EH (cell line): ENCODE measurements at regions not wholly inside any gene's neighbourhood (a gene's known extent, or its start where the extent isn't known, plus 50 kb on each side); places are given as distances from the start of the nearest gene placed in this dataset.

ENCODE experiments used
- DNase-seq: peaks from one replicate; pipeline ENCODE4 v3.0.0-alpha.2; 2015; ENCODE audit warnings: low read depth

DNA sequence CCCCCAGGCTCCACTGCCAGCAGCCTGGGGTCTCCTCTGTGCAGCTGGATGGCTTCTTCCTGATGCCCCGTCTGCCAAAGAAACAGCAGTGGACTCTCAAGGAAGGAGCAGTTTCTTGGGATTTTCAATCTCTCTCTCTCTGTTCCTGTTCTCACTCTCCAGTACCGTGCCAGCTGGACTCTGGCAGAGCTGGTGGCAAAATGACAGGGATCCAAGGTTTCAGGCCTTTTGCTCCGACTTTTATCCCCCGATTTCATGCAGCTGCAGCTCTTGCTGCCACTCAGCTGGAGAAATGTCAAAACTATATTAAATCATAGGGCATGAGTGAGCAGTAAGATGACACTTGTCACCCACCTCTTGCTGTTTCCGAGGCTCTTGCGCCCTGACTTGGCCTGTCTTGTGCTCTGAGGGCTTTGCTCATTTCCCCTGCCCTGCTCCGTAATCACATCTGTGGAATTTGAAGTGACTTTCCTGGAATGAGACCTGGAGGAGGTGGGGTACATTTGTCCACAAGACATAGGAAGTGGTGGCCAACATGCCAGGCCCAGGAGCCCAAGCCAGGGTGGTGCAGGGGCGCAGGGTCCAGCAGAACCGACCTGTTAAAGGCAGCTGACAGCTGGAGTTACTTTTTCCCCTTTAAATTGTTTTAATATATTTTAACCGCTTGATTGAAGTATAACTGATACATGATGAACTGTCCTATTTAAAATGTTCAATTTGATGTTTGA lies 576.2 kb downstream of the PTPRU start:
- DNase-seq = no peak

DNA sequence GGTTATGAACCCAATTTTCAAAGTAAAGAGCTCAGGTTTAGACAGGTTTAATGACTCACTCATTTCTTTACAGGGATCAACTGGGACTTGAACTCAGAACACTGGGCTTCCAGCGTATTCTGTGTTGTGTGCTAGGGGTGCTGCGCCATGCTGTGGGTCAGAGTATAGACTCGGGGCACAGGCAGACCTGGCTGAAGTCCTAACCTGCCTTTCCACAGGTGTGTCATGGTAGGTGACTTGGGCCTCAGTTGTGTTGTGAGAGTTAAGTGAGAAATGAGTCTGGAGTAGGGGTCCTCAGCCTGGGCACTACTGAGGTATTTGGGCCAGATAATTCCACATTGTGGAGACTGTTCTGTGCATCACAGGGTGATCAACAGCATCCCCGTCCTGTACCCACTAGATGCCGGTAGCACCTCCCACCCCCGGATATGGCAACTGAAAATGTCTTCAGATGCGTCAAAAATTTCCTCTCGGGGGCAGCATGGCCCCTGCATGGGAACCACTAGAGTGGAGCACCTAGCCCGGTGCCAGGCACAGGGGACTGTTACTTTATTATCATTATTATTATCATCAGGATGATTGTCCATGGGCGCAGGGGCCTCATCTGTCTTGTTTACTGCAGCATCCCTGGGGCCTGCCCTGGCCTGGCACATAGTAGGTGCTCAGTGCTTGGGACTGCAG lies 575.5 kb downstream of the PTPRU start:
- DNase-seq = no peak

DNA sequence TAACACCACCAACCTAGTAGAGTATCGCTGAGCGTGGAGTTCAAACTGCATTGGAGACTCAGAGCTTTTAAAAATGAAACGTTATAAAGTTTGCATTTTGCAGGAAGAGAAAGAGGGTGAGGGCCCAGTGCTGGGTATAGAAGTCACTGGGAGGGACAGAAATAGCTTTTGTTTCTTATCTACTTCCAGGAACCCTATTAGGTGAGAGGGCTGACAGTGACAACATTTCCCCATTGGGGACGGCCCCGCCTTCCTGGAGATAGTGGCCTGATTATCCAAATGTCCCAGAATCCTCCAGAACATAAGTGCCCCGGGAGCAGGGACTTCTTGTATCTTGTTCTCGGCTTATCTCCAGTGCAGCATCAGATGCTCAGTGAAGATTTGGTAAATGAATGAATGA lies 574.9 kb downstream of the PTPRU start:
- DNase-seq = no peak

DNA sequence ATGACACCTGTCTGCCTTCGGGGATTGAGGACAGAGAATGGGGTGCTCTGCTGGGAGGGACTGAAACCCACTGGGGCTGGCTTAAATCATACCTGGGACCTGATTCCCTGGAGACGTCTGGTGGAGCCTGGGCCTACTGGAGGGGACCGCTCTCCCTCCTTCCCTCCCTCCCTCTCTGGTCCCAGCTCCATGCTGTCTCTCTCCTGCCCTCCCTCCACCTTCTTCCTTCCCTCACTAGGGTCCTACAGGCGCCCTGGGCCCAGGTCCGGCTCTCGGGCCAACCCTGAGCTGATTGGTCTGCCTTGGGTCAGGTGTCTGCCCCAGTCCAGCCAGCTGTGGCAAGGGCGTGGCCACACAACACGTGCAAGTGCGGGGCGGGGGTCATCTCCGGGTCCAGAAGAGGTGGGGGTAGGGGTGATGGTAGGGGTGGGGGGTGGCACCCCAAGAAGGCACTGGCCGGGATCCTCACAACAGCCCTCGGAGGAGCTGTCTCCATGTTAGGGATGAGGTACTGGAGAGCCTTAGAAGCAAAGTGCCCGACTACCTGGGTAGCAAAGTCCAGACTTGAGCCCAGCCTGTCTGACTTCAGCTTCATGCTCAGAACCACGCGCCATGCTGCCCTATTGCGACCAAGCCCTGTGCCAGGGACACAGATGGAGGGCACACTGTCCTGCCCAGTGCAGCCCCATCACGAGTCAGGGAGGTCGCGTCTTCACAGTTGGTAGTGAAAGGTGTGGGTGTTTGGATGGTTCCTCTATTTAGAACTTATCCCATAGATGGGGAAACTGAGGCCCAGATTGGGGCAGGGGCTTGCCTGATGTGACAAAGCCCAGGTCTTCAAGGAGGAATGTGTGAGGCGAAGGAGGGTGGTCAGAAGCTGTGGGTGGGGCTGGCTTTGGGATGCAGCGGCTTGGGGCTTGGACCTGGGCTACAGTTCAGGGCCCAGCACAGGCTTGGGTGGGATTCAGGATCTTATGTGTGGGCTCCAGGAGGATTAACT lies 574.1 kb downstream of the PTPRU start:
- no peak for DNase-seq

DNA sequence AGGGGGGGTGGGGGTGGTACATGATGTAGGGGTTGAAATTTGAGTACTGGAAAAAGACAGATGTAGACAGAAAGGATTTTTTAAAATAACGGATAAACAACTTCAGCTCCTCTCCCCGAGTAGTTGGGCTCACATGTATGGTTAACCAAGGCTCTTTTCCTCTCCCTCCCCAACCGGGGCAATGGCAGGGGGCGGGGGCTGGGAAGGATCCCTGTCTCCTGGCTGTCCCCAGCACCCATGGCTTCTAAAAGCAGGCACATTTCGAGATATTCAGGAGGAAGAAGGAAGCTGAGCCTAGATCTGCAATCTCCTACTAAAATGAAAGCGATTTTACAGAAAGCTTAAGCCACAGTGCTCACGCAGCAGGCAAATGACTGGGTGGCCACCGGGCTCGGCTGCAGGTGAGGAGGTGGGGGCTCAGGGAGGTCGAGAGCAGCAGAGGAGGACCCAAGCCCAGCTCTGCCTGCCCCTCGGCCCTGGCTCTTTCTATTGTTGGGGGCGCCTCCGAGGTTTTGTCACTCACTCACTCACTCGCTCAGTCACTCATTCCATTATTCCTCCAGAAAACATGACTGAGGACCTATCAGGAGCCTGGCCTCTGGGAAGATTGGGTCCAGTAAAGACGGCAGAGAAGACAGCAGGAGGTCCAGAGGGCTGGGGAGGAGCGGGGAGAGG lies 573.3 kb downstream of the PTPRU start:
- no peak for DNase-seq

DNA sequence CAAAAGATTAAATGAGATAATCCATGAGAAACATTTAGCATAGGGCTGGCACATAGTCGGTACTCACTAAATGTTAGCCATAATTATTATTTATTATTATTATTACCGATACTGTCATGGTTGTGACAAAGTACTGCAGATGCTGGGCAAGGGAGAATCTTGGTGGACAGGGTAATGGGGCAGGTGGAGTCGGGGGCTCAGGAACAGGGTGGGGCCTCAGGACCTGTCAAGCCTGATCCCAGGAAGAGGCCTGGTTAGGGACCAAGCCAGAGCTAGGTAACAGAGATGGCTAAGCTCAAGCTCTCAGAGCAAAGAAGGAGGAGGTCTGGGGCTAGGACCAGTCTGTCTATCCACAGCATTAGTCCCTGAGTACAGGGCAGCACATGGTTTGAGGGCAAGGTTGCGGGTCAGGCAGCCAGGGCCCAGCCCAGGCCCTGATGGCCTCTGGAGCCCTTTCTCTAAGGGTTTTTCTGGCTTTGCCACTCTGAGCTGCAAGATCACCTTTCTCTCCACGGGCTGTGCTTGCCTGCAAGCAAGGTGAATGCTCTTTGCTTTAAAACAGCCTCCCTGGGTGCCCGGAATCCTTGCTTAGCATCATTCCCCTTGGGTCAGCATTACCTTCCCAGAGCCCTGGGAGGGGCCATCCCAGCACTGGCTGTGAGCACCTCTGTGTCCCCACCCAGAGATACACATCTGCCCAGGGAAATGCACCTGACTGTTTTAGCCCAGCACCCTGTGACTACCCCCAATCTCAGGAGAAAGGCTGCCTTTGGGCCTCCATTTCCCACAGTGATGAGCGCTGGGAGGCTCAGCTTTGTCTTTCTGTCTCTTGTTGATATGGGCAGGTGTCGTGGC lies 572.0 kb downstream of the PTPRU start:
- no peak for DNase-seq

DNA sequence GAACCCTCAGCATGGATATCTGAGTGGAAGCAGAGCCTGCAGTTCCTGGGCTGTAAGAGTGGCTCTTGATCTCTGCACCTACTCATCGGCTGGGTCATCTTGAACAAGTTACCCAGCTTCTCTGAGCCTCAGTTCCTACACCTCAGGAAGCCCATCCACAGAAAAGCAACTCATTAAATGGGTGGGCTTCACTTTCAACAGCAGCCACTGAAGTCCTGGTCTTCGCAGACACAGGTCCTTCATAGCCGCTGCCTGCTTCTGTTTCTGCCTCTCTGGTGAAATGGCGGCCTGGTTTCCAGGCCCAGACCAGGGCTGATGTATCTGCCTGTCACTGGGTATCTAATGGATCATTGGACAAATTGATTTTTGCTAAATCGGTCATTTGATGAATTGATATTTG lies 571.4 kb downstream of the PTPRU start:
- DNase-seq = no peak

DNA sequence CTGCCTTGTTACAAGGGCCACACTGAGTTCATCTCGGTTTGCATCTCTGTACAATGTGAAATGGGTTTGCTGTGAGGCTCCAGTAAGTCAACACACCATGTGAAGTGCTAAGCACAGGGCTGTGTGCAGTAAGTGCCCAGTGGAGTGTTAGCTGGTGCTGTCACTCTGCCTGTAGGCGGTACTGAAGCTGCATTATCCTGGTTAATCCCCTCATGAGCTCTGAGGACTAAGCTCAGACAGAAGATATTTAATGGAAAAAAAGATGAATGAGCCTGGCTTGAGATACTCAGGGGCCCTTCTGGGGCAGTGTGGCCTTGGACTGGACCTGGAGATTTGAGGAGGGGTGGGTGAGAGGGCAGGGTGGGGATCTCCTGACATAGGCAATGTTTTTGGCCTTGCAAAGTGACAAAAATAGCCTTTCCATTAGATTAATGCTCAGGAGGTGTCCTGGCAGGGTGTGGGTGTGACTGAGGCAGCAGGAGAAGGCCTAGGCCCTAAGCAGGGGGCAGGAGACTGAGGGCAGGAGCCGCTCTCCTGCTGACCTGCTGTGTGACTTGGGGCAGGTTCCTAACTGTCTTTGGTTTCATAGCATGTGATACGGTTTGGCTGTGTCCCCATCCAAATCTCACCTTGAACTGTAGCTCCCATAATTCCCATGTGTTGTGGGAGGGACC lies 570.5 kb downstream of the PTPRU start:
- no peak for DNase-seq

DNA sequence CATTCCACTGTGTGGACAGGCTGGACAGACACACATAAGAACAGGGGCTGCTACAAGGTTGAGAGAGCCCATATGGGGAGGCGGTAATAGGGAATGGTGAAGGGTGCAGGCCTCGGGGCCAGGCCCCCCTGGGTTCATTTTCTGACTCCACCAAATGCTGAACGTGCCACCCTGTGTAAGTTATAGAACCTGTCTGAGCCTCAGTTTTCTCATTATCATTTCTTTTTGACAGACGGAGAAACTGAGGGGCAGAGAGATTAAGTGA lies 569.5 kb downstream of the PTPRU start:
- DNase-seq = no peak

DNA sequence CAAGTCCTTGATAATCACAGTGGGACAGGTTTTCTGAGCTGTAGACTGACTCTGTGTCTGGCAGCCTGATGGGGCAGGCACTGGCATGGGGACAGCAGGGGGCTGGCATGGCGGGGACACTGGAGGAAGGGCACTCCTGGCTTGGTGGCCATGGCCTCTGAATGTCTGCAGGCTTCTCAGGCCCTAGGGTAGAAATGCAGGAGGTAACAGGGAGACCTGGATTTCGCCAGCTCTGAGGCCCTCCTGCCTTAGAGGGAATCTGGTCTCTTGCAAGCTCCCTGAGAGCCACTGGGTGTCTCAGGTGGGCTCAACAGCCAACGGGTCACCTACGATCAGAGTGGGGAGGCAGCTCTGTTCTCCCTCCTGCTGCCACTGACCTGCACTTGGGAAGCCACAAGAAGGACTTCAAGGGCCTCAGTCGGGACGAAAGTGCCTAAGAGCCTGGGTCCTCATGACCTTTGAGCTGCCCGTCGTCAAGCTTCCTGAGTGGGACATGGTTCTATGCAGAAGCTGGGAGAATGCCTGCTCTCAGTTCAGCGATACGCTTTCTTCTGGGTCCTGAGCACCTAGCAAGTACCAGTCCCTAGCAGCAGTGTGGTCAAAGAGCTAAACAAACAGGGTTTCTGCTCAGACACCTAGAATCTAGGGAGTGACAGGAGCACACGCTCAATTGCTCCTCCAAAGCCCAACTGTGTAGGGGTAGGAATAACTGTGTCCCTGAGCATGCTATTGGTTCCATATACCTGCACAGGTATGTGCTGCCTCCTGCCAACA lies 569.0 kb downstream of the PTPRU start:
- DNase-seq = no peak

DNA sequence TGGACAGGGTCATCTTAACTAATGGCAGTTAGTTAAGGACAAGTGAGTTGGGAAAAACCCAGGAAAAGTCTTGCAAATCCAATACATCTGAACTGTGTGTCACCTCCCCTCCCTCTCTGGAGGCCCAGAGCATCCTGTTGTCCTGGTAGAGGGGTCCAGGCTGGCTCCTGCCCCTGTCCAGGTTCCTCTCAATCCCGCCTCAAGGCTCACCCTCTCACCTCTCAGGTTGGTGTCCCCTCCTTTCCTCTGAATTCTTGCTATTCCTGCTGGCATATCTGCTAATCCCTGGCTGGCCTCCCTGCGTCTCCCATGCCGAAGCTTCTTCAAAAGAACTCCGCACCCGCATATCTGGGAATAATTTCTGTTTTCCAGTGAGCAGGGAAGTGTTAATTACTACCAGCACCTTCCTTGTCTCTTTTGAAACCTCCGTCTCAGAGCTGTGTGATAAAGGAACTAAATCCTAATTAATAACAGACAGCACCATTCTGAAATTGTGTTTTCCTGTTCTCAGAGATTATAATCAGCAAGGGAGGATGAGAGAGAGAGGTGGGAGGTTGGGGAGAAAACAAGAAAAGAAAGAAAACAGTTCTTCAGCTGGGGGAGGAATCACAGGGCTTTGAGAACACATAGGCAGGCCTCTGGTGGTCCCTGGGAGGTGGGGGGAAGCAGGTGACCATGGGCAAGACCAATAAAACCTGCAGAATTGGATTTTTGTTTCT lies 568.0 kb downstream of the PTPRU start:
- no peak for DNase-seq

DNA sequence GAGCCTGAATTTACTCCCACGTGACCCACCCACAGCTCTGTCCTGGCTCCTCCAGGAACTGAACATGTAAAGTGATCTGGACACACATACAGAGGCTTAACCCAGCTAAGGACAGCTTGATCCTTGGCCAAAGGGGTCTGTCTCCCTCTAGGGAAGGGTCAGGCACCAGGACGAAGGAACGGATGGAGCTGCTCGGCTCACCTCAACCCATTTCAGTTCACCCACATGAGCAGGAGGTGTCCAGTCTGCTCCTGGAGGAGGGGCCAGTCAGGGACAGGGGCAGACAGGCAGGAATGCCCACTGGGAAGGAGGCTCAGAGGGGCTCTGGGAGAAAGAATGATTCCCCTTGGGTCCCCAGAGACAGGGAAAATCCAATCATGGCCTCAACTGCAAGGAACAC lies 567.2 kb downstream of the PTPRU start:
- DNase-seq = no peak

DNA sequence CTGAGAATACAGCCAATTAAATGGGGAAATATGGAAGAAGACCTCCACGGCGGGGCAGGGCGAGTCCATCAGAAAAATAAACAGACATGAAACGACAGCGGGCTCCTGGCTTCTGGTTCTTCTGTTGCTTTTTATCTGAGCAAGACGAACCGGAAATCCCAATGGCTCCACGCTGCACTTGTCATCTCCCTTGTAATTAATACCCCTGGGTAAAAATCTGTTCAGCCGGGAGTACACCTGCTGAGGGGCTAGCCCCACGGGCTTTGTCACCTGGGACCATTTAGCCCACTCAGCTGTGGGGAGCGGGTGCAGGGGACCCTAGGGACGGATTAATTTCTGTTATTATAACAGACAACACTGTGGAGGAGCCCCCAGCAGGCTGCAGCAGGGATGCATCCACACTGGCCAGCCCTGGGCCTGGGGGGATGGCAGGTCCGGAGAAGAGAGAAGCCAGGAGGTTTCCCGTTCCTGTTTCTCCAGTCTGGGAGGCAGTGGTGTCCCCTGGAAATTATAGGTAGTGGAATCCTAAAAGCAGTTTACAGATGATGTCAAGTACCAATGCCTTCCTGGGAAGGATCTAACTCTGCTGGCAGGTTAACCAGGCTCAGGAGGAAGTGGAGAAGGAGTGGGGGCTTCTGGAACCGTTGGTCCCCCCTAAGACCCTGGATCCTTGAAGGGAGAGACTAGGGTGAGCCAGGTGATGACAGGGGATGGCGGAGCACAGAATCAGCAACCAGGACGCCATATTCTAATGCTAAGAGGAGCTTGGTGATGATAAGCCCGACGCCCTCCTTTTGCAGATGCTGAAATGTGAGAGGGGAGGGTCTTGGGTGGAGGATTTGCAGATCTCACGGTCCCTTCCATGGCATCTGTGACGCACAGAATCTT lies 566.1 kb downstream of the PTPRU start:
- DNase-seq = no peak

DNA sequence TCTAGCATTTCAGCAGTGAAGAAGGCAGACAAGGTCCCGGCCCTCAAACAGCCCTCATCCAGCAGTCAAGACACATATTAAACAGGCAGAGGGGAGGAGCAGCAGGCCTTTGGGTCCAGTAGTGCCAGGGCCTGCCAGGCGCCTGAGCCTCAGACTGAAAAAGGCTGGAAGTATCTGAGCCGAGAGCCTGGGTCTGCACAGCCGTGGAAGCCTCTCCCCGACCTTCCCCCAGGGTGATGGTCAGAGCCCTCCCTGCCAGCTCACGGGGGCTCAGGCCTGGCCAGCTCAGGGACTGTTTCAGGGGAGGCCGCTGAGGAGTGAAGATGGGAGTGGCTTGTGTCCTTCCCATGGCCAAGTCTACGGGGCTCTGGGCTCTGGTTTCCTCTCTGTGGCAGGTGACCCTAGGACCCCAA lies 565.2 kb downstream of the PTPRU start:
- DNase-seq = no peak

DNA sequence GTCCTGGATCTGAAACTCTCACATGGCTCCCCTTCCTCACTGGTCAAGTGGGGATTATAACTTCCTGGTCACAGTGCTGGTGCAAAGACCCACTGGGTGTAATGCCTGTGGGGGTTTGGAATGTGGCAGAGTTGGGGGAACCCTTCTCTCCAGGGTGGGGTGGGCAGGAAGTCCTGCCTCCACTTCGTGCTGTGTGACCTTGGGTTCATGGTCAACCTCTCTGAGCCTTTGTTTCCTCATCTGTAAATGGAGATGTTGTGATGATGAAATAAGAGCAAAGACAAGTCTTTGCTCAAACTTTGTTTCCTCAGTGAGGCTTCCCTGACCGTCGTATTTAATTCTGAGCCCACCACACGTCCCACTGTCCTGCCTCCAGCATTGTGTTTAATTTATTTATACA lies 564.7 kb downstream of the PTPRU start:
- DNase-seq = no peak

DNA sequence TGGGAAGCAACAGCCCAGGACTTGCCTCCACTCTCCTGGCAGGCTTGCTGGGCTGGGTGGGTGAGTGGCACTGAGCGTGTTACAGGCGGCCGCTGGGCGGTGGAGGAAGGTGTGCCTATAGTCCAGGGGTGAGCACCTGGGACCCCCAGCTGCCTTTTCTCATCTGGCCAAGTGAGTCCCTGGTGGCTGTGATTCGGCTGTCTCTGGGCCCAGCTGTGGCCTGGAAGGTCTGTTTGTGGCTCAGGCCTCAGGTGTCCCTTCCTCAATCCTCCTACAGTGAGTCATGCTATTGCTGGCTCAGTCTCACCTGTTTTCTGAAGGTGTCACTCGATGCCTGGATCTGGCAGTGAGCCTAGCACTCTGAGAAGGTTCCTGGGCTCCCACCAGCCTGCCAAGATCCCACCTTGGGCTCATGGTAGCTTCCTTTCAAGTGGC lies 564.2 kb downstream of the PTPRU start:
- DNase-seq = no peak

DNA sequence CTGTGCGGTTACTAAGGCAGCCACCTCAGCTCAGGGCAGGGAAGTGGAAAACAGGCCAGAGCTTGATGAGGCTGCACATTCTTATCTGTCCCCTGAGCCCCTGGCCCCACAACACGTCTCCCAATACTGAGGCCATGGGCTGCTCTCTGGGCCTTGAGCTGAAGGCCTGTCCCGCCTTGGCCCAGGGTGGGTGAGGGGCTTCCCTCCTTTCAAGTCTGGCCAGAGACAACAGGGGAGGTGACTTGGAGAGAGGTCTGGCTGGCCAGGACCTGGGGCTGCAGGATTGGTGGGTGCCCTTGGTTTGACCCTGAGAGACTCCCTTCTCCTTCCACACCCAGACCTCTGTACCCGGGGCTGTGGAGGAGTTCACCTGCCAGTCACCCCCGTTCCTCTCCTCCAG lies 563.8 kb downstream of the PTPRU start:
- DNase-seq = no peak
